Lower leg skin (tissue), 3 donors: ENCODE measurements at regions not wholly inside any gene's neighbourhood (a gene's known extent, or its start where the extent isn't known, plus 50 kb on each side); places are given as distances from the start of the nearest gene placed in this dataset.

Experiments used
- CTCF ChIP-seq, 3 donors: fragments of 450-650 bp; IDR thresholded peaks; one replicate each; pipeline ENCODE4 v1.5.1; 2016; ENCODE audit warnings: antibody characterized with exemption in 3 of 3, mild to moderate bottlenecking in 3 of 3, moderate library complexity in 2 of 3
- POLR2A ChIP-seq, 2 donors: fragments of 450-650 bp; IDR thresholded peaks; one replicate each; pipeline ENCODE4 v1.6.1; 2016 to 2017; ENCODE audit warnings: antibody characterized with exemption in 2 of 2, mild to moderate bottlenecking in 1 of 2, moderate library complexity in 1 of 2

- TF ChIP-seq POLR2A (IDR thresholded peaks at IDR 0.05) (no peak), CTCF (IDR thresholded peaks at IDR 0.05) (no peak)
Measured at GRCh38 chr15:92531406-92531805, 124.2 kb downstream of the FAM174B start.
